ENCODE measurements at regions not wholly inside any gene's neighbourhood (a gene's known extent, or its start where the extent isn't known, plus 50 kb on each side); places are given as distances from the start of the nearest gene placed in this dataset.
"Not testable (repeated sequence)": the region's sequence is repeated elsewhere in the genome, so short reads cannot be mapped to it uniquely, and the experiment has no call there.

GRCh38 chr2:118430510-118431164 is 342.4 kb downstream of the INSIG2 start:
- H3K36me3 ChIP-seq (ENCODE audit: control insufficient read depth in 5 of 5, insufficient read depth in 5 of 5, low read length in 5 of 5) = no peaks in the 10 kb centered on the region
- H3K9ac ChIP-seq (ENCODE audit: low read length in 5 of 5) = no peak overlapping the region
- H3K4me1 ChIP-seq (ENCODE audit: control insufficient read depth in 5 of 5, insufficient read depth in 5 of 5, low read length in 5 of 5) = no peaks in the 10 kb centered on the region
- H3K4me3 ChIP-seq (ENCODE audit: low read depth in 1 of 5, low read length in 5 of 5) = no peak overlapping the region
- H3K27ac ChIP-seq (ENCODE audit: low read depth, low read length) = no peak overlapping the region
- no peaks in the 10 kb centered on the region for H3K9me3 ChIP-seq (ENCODE audit: control insufficient read depth in 5 of 5, low read length in 5 of 5)
- no peaks in the 10 kb centered on the region for H3K27me3 ChIP-seq (ENCODE audit: control insufficient read depth in 5 of 5, insufficient read depth in 4 of 5, low read length in 5 of 5)

- Histone ChIP-seq H3K36me3 (ENCODE audit: control insufficient read depth in 5 of 5, insufficient read depth in 5 of 5, low read length in 5 of 5) (no peaks in the 10 kb centered on the region), H3K9ac (ENCODE audit: low read length in 5 of 5) (no peak overlapping the region), H3K9me3 (ENCODE audit: control insufficient read depth in 5 of 5, low read length in 5 of 5) (no peaks in the 10 kb centered on the region), H3K4me1 (ENCODE audit: control insufficient read depth in 5 of 5, insufficient read depth in 5 of 5, low read length in 5 of 5) (no peaks in the 10 kb centered on the region), H3K27me3 (ENCODE audit: control insufficient read depth in 5 of 5, insufficient read depth in 4 of 5, low read length in 5 of 5) (peaks cover 0 to under 1% (median 0%) of the 10 kb centered on the region in 5 donors), H3K4me3 (ENCODE audit: low read depth in 1 of 5, low read length in 5 of 5) (no peak overlapping the region), H3K27ac (ENCODE audit: low read depth, low read length) (no peak overlapping the region)
Measured at GRCh38 chr2:118425191-118425590, 336.9 kb downstream of the INSIG2 start.

GRCh38 chr2:118423776-118424175 is 335.5 kb downstream of the INSIG2 start:
- Histone ChIP-seq H3K4me1 (ENCODE audit: control insufficient read depth in 5 of 5, insufficient read depth in 5 of 5, low read length in 5 of 5) (no peaks in the 10 kb centered on the region), H3K27ac (ENCODE audit: low read depth, low read length) (no peak overlapping the region), H3K36me3 (ENCODE audit: control insufficient read depth in 5 of 5, insufficient read depth in 5 of 5, low read length in 5 of 5) (no peaks in the 10 kb centered on the region), H3K4me3 (ENCODE audit: low read depth in 1 of 5, low read length in 5 of 5) (no peak overlapping the region), H3K27me3 (ENCODE audit: control insufficient read depth in 5 of 5, insufficient read depth in 4 of 5, low read length in 5 of 5) (peaks cover 0 to 2% (median 0%) of the 10 kb centered on the region in 5 donors), H3K9ac (ENCODE audit: low read length in 5 of 5) (no peak overlapping the region), H3K9me3 (ENCODE audit: control insufficient read depth in 5 of 5, low read length in 5 of 5) (no peaks in the 10 kb centered on the region)

DNA sequence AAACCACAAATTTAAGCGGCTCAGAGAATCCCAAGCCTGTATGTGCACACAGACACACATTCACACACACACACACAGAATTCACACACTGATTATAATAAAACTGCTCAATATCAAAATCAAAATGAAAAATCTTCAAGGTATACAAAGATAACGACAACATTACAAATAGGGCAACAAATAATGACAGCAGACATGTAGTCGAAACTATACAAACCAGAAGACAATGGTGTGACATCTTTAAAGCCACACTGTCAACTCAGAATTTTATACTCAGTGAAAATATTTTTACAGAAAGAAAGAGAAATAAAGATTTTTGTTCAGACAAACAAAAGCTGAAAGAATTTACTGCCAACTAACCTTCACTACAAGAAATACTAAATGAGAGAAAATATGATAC is 333.4 kb downstream of the INSIG2 start:
- no peaks in the 10 kb centered on the region for H3K36me3 ChIP-seq (ENCODE audit: control insufficient read depth in 5 of 5, insufficient read depth in 5 of 5, low read length in 5 of 5)
- no peaks in the 10 kb centered on the region for H3K9me3 ChIP-seq (ENCODE audit: control insufficient read depth in 5 of 5, low read length in 5 of 5)
- H3K4me1 ChIP-seq (ENCODE audit: control insufficient read depth in 5 of 5, insufficient read depth in 5 of 5, low read length in 5 of 5) = no peaks in the 10 kb centered on the region
- no peak overlapping the region for H3K4me3 ChIP-seq (ENCODE audit: low read depth in 1 of 5, low read length in 5 of 5)
- no peak overlapping the region for H3K9ac ChIP-seq (ENCODE audit: low read length in 5 of 5)
- H3K27ac ChIP-seq (ENCODE audit: low read depth, low read length) = no peak overlapping the region
- H3K27me3 ChIP-seq (ENCODE audit: control insufficient read depth in 5 of 5, insufficient read depth in 4 of 5, low read length in 5 of 5) = peaks cover 0 to 2% (median 0%) of the 10 kb centered on the region in 5 donors

GRCh38 chr2:118417406-118418120 is 329.3 kb downstream of the INSIG2 start:
- H3K4me3 ChIP-seq (ENCODE audit: low read depth in 1 of 5, low read length in 5 of 5) = no peak overlapping the region

GRCh38 chr2:118415186-118415585 is 326.9 kb downstream of the INSIG2 start:
- not testable (repeated sequence) for H3K9me3 ChIP-seq (ENCODE audit: control insufficient read depth in 5 of 5, low read length in 5 of 5); H3K9ac ChIP-seq (ENCODE audit: low read length in 5 of 5); H3K4me1 ChIP-seq (ENCODE audit: control insufficient read depth in 5 of 5, insufficient read depth in 5 of 5, low read length in 5 of 5); H3K27ac ChIP-seq (ENCODE audit: low read depth, low read length); H3K4me3 ChIP-seq (ENCODE audit: low read depth in 1 of 5, low read length in 5 of 5); H3K36me3 ChIP-seq (ENCODE audit: control insufficient read depth in 5 of 5, insufficient read depth in 5 of 5, low read length in 5 of 5); H3K27me3 ChIP-seq (ENCODE audit: control insufficient read depth in 5 of 5, insufficient read depth in 4 of 5, low read length in 5 of 5)

More at GRCh38 chr2:118417406-118418120, 329.3 kb downstream of the INSIG2 start:
- no peaks in the 10 kb centered on the region for H3K4me1 ChIP-seq (ENCODE audit: control insufficient read depth in 5 of 5, insufficient read depth in 5 of 5, low read length in 5 of 5)
- H3K9ac ChIP-seq (ENCODE audit: low read length in 5 of 5) = no peak overlapping the region
- no peak overlapping the region for H3K27ac ChIP-seq (ENCODE audit: low read depth, low read length)
- H3K27me3 ChIP-seq (ENCODE audit: control insufficient read depth in 5 of 5, insufficient read depth in 4 of 5, low read length in 5 of 5) = peaks cover 0 to 2% (median 0%) of the 10 kb centered on the region in 5 donors
- H3K9me3 ChIP-seq (ENCODE audit: control insufficient read depth in 5 of 5, low read length in 5 of 5) = no peaks in the 10 kb centered on the region
- no peaks in the 10 kb centered on the region for H3K36me3 ChIP-seq (ENCODE audit: control insufficient read depth in 5 of 5, insufficient read depth in 5 of 5, low read length in 5 of 5)

GRCh38 chr2:118403658-118404451 is 315.6 kb downstream of the INSIG2 start:
- no peak overlapping the region for H3K9ac ChIP-seq (ENCODE audit: low read length in 5 of 5)
- no peaks in the 10 kb centered on the region for H3K27me3 ChIP-seq (ENCODE audit: control insufficient read depth in 5 of 5, insufficient read depth in 4 of 5, low read length in 5 of 5)

GRCh38 chr2:118388771-118389170 is 300.5 kb downstream of the INSIG2 start:
- no peaks in the 10 kb centered on the region for H3K27me3 ChIP-seq (ENCODE audit: control insufficient read depth in 5 of 5, insufficient read depth in 4 of 5, low read length in 5 of 5)
- no peak overlapping the region for H3K4me3 ChIP-seq (ENCODE audit: low read depth in 1 of 5, low read length in 5 of 5)
- no peak overlapping the region for H3K9ac ChIP-seq (ENCODE audit: low read length in 5 of 5)
- no peak overlapping the region for H3K27ac ChIP-seq (ENCODE audit: low read depth, low read length)
- H3K4me1 ChIP-seq (ENCODE audit: control insufficient read depth in 5 of 5, insufficient read depth in 5 of 5, low read length in 5 of 5) = peaks cover 0 to 3% (median 0%) of the 10 kb centered on the region in 5 donors
- H3K9me3 ChIP-seq (ENCODE audit: control insufficient read depth in 5 of 5, low read length in 5 of 5) = peaks cover 0 to 3% (median 0%) of the 10 kb centered on the region in 5 donors
- H3K36me3 ChIP-seq (ENCODE audit: control insufficient read depth in 5 of 5, insufficient read depth in 5 of 5, low read length in 5 of 5) = no peaks in the 10 kb centered on the region

More at GRCh38 chr2:118403658-118404451, 315.6 kb downstream of the INSIG2 start:
- no peaks in the 10 kb centered on the region for H3K36me3 ChIP-seq (ENCODE audit: control insufficient read depth in 5 of 5, insufficient read depth in 5 of 5, low read length in 5 of 5)
- H3K4me1 ChIP-seq (ENCODE audit: control insufficient read depth in 5 of 5, insufficient read depth in 5 of 5, low read length in 5 of 5) = no peaks in the 10 kb centered on the region
- no peak overlapping the region for H3K4me3 ChIP-seq (ENCODE audit: low read depth in 1 of 5, low read length in 5 of 5)
- peaks cover 0 to 13% (median 3%) of the 10 kb centered on the region in 5 donors for H3K9me3 ChIP-seq (ENCODE audit: control insufficient read depth in 5 of 5, low read length in 5 of 5)
- no peak overlapping the region for H3K27ac ChIP-seq (ENCODE audit: low read depth, low read length)

DNA sequence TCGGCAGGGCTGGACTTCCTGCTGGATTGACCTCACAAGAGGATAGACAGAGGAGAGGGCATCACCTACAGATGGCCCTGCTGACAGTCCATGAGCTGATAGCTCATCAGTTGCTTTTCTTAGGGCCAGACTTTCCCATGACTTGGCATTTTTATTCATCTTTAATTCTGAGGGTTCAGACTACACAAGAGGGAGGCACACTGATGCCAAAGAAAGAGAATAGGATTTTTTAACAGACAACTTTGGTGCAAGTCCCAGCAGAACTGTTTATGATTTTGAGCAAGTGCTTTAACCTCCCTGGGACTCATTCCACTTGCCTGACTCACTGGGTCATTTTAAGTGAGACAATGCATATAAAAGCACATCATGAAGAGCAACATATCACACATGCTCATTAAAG is 299.2 kb downstream of the INSIG2 start:
- H3K4me1 ChIP-seq (ENCODE audit: control insufficient read depth in 5 of 5, insufficient read depth in 5 of 5, low read length in 5 of 5) = peaks cover 0 to 3% (median 0%) of the 10 kb centered on the region in 5 donors
- H3K9ac ChIP-seq (ENCODE audit: low read length in 5 of 5) = no peak overlapping the region
- H3K27ac ChIP-seq (ENCODE audit: low read depth, low read length) = peak overlapping the region; percentile 38
- no peak overlapping the region for H3K4me3 ChIP-seq (ENCODE audit: low read depth in 1 of 5, low read length in 5 of 5)
- no peaks in the 10 kb centered on the region for H3K36me3 ChIP-seq (ENCODE audit: control insufficient read depth in 5 of 5, insufficient read depth in 5 of 5, low read length in 5 of 5)
- peaks cover 0 to 3% (median 0%) of the 10 kb centered on the region in 5 donors for H3K9me3 ChIP-seq (ENCODE audit: control insufficient read depth in 5 of 5, low read length in 5 of 5)
- H3K27me3 ChIP-seq (ENCODE audit: control insufficient read depth in 5 of 5, insufficient read depth in 4 of 5, low read length in 5 of 5) = no peaks in the 10 kb centered on the region
